PFSK-1 (cell line): ENCODE measurements at regions not wholly inside any gene's neighbourhood (a gene's known extent, or its start where the extent isn't known, plus 50 kb on each side); places are given as distances from the start of the nearest gene placed in this dataset.

Experiments used
- POLR2AphosphoS5 ChIP-seq: IDR thresholded peaks from 2 replicates; pipeline ENCODE4 v1.6.1; 2012; ENCODE audit warnings: low read depth, mild to moderate bottlenecking, control low read depth, low read length, moderate library complexity
- REST ChIP-seq, 2 experiments: IDR thresholded peaks; 2 replicates each; pipeline versions ENCODE4 v1.6.1 to v1.8.0; 2011 to 2012; ENCODE audit warnings: low read depth in 2 of 2, low read length in 2 of 2, control low read depth in 1 of 2, inconsistent platforms in 1 of 2, mild to moderate bottlenecking in 1 of 2, moderate library complexity in 1 of 2; ENCODE audit not compliant: insufficient read depth in 1 of 2
- SIN3A ChIP-seq: IDR thresholded peaks from 2 replicates; pipeline ENCODE4 v1.6.1; 2012; ENCODE audit warnings: mild to moderate bottlenecking, low read length, moderate library complexity, borderline replicate concordance; ENCODE audit not compliant: insufficient read depth
- TAF1 ChIP-seq: IDR thresholded peaks from 2 replicates; pipeline ENCODE4 v1.6.1; 2012; ENCODE audit warnings: low read length, control low read depth, borderline replicate concordance; ENCODE audit not compliant: insufficient read depth

GRCh38 chr2:2738276-2738675 is 407.2 kb upstream of the MYT1L start:
- TF ChIP-seq POLR2AphosphoS5 (no peak), REST (IDR thresholded peaks at IDR 0.05; ENCODE audit: insufficient read depth in 1 of 2, low read depth in 2 of 2, low read length in 2 of 2) (no peak), SIN3A (no peak), TAF1 (no peak)
